SKM-1 (cell line): ENCODE measurements at regions not wholly inside any gene's neighbourhood (a gene's known extent, or its start where the extent isn't known, plus 50 kb on each side); places are given as distances from the start of the nearest gene placed in this dataset.

ENCODE experiments used
- DNase-seq: peaks from one replicate; lab custom pipeline; 2025; ENCODE audit not compliant: unreplicated experiment; lab: John Stamatoyannopoulos, UW

DNA sequence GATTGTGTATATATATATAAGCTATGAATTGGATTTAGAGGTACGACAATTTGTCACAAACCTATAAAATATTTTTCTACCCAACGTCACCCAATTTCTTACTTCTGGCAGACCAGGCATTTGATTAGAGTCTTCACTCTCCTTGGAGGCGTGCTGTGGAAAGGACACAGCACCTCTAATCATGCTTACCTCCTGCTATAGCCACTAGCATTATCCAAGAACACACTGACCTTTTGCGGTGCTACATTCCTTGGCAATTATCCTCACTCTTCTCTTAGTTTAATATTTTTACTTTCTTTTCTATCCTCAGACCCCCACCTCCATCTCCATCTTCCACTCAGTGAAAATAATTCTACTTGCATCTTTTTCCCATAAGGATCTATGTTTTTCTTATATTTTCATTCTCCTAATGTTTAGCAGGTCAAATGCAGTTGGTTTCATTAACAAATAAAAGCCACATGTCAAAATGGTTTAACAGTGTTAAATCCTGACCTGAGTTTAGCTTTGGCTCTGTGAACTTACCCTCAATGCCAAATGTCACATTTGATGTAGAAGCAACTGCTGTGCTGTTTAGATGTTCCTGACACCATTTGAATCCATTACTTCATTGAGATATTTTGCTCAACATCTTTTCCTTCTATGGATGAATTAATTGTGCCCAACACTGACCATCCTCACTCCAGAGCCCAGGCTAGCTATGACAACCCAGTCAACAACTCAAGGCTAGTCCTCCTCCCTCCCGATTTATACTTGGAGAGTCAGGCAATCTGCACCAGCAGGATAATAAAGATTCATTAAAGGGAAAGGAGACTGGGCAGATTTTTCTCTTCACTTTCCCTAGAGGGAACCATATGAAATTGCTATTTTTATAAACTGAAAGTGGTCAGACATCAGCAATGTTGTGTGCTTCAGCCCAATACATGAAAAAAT, 240.5 kb downstream of the MREG start:
- no peak for DNase-seq

DNA sequence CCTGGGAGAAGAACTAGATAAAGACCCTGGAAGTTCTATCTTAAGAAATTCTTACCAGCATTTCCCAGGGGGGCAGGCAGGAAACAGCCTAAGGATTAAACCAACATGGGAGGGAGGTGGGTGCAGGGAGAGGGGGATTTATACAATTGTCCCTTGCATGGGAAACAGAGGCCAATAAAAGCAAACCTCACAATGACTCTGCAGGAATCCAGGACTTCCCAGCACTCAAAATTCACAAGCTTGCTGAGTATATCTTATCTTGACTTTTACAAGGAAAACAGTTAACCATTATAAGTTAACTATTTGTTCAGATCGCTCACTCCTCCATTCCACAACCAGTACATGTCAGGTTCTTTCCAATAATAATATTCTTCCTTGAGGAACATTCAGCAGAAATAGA, 241.3 kb downstream of the MREG start:
- DNase-seq: no peak

DNA sequence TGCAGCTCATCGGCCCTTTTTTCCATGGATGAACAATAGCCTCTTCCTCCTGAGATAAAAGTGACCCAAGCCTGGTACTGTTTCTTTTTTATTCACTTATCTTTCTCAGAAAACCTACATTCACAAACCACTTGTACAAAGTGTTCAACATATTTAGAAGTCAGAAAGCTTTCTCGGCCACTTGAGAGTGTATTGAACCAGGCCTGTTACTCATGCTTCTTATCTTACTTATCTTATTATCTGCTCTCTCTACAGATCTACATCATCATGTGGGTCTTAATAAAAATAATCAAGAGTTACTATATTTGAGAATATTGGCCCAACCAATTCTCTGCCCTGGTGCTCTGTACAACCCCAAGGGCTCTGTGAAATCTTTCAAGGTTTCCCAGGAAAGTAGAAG, 242.1 kb downstream of the MREG start:
- DNase-seq: no peak

DNA sequence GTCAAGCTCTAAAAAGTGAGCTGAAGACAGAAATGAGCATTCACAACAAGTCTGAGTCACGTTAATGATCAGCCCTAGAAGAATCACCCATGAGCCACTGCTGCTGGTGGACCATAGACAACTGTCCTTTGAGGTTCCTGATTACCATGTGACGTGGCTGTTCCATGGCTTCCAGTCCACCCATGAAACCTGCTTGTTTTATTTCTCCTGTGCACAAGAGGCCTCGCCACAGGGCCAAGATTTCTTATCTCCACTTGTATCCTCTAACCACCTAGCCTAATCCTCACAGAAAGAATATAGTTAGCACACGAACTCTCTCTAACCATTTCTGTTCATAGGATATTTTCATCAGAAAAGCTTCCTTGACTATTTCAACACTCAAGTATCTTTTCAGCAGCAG, 242.7 kb downstream of the MREG start:
- no peak for DNase-seq

DNA sequence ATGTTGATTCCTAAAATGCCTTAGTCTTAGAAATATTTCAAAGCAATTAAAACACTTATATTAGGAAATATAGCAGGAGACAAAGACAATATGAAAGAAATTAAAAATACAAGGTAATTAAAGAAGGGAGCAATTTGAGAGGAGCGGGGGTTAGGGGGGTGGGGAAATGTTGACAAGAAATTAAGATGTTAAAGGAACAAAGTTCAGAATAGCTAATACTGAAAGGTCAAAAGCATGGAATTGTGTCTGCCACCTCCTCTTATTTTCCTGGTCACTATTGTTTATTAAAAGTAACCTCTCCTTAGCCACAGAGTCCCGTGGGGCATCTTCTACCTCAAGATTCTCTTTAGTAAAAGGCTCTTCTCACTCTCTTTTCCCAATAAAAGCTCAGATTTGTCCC, 244.1 kb downstream of the MREG start:
- no peak for DNase-seq

DNA sequence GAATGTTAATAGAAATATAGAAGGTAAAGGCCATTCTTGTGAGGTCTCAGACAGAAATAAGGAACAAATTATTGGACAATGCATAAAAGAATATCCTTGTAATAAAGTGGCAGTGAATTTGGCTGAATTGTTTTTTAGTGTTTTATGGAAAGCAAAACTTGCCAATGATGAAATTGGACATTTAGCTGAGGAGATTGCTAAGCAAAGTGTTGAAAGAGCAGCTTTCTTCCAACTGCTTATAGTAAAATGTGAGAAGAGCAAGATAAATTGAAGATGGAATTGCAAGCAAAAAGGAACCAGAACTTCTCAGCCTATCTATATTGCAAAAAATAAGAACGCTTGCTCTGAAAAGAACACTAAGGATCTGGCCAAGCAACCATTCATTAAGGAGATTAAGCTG, 245.7 kb downstream of the MREG start:
- no peak for DNase-seq

DNA sequence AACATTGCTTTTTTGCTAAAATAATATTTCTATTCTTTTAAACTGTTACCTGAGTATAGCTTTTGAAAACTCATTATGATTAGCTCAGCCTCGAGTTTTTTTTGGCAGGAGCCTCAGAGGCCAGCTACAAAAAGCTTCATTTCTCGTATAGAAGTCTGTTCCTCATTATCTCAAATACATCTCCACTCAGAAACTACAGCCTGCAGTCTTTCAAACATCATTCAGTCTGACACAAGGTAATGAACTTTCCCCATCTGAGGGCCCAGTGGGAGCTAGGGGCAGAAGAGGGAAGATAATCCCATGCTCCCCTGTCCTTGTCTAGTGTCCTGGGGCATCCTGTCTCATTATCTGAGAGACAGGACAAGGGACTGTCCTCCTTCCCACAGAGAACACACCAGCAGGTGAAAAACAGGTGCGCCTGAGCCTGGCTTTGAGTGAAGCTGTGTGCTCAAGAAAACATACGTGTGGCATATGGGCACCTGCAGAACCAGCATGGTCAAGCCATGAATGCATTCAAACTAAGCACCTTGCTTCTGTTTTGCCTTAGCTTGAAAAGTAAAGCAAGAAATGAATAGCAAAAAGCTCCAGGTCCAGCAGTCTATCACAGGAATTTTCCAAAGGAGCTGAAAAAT, 247.5 kb downstream of the MREG start:
- no peak for DNase-seq

DNA sequence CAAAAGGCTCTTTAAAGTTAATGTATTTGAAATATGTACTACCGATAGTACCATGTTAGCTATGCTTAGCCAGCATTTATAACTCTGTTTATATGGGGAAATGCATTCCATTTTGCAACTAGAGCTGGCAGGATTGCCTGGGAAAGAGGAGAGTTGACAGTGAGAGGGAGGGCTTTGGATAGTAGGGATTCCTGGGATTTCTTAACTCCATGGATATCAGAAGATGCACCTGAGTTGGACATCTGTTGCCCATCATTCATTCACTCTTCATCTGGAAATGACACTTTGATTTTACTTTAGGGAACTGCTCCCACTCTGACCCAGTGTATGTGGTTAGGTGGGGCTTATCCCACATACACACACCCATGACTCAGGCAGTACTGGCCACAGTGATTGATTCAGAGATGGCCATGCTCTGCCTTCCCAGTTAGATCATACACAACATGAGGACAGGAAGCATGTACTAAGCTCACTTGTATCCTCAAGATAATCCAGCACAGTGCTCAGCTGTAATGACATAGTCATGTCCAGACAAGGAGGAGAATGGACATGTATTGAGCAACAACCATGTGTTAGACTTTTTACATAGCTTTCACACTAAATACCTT, 248.8 kb downstream of the MREG start:
- no peak for DNase-seq

DNA sequence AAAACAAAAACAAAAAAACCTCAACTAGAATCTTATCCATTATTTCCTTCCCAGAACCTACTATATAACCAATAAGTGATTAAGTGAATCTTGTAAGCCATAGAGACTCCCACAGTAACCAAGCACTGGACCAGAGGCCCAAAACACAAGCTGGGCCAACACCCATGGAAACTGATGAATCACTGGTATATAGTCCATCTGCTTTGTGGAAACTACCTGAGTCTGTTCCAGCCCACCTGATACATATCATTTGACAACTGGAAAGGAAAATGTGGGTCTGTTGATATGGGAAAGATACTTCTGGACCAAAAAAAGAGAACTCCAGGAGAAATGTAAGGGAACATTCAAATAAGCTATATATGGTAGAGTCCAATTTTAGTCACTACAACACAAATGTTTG, 252.8 kb downstream of the MREG start:
- DNase-seq: no peak

DNA sequence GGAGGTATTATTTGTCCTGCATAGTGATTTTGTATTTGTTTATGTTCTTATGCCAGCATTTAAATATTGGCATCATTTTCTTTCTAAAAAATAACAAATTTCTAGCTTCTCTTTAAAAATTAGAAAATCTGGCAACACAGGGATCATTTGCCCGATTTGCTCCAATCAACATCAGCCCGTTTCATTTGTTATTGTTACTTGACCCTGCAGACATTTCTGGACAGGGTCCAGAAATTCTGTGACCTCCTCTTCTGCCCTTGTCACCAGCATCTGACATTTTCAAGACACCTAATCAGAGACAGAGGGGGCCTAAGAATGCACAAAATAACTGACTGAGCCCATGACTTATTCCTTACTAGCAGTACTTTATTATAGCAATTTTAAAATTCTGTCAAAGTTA, 253.3 kb downstream of the MREG start:
- DNase-seq: no peak

DNA sequence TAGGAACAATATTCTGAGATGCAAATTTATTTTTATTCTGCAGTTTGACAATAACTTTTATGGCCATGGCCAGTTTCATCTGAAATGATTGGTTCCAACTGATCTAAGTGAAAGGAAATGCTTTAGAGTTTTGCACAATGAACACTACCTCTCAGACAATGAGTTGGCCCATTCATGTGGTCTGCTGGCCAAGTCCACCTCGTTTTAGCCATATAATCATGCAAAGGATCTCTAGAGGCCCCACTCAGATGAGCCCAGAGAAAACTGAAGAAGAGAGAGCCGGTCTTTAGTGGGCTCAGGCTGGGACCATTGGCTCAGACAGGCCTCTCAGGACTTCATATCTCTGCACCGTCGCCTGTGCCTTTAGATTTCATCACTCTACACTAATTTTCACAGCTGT, 254.7 kb downstream of the MREG start:
- no peak for DNase-seq

DNA sequence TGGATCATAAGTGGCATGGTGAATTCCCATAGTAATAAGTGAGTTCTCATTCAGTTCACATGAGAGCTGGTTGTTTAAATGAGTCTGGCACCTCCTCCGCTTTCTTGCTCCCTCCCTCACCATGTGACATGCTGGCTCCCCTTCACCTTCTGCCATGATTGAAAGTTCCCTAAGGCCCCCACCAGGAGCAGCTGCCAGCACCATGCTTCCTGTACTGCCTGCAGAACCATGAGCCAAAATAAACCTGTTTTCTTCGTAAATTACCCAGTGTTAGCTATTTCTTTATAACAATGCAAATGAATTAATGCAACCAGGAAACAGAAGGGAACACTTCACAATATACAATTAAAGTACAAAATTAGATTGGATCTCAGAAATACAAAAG, 257.0 kb downstream of the MREG start:
- DNase-seq: no peak

DNA sequence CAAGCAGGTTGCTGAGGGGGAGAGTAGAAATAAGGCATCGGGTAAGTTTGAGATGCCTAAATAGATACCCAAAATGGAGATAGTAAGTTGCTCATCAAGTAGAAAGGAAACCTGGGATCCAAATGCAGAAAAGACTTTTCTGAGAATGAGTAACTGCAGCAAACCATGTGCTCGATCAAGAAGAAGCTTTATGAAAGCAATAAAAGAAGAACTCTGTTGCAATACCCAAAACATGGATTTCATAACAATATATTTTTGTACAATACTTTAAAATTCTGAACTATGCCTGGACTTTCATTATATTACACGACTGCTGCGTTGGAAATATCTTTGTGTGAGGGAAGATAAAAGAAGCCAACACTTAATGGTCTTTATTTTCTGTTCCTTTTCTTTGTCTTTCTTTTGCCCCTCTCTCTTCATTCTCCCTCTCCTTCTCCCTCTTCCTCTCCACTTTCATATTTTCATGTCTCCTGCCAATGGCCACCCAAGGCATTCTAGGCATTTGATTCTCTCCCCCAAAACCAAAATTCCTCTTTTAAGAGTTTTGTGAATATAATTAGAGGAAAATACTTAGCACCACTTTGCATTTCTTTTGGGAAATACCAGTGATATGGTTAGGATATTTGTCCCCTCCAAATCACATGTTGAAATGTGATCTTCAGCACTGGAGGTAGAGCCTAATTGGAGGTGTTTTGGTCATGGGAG, 257.6 kb downstream of the MREG start:
- DNase-seq: no peak

DNA sequence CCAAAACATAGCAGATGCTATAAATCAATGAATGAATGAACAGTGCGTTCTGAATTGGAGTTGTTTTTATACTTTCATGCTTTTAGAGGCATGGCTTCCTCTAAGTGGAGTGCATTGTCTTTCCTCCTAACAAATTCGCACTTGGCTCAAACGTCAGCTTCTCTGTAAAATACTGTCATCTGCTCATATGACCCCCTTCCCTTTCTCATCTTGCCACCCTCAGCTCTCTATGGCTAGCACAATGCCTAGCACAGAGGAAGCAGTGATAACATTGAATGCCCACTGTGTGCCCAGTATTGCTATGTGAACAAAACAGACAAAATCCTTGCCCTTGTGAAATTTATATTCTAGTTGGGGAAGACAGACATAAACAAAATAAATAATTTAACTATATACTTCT, 258.8 kb downstream of the MREG start:
- DNase-seq: no peak

DNA sequence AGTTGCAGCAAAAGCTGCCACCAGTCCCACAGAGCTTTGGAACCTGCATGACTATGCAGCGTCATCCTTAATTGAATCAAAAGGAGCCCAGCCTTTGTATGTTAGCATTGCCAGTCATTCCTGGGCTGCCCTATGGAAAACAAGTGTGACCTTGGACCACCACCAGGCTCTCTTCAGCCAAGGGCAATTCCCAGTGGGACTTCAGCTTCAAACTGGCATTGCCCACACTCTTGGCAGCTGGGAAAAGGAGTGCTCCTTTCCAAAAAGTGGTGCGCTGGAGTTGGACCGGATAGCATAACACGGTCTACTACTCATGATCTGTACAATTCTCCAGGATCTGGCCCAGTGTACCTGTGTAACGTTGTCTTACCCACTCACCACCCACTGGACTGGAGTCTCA, 259.5 kb downstream of the MREG start:
- DNase-seq: no peak

DNA sequence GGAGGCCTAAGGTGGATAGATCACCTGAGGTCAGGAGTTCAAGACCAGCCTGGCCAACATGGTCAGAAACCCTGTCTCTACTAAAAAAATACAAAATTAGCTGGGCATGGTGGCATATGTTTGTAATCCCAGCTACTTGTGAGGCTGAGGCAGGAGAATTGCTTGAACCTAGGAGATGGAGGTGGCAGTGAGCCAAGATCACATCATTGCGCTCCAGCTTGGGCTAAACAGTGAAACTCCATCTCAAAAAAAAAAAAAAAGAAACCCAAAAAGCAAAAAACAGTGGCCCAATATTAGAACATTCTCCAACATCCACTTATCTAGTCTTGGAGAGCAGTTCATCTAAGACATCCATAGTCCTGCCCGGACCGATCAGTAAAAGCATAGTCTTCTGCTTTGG, 260.4 kb downstream of the MREG start:
- DNase-seq: no peak

DNA sequence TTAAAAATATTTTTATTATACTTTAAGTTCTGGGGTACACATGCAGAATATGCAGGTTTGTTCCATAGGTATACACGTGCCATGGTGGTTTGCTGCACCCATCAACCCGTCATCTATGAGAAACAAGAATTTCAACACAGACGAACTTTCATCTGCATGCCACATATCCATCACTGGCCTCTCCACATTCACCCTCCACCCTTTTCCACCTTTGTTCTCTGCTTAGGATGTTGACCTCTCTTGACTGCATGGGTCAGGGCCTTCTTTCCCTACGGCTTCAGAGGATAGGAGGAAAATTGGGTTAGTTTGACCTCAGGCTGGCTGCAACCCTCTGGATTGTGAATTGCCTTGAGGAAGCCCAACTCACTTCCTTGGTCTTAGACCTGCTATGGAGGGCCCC, 260.9 kb downstream of the MREG start:
- no peak for DNase-seq

DNA sequence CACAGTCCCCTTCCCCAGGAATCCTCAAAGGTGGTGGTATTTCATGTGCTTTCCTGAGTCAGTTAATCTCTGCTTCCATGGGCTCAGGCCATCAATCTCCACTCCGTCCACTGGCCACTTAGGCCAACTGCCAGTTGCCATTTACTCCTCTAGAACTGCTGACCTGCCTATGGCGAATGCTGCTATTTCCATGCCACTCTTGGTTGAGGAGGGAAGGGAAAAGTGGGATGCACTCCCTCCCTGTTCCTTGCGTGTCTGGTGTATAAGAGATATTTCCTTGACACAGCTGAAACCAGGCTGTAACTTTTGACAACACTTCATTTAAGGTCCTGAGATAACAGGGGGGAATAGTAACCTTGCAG, 261.5 kb downstream of the MREG start:
- DNase-seq: no peak

DNA sequence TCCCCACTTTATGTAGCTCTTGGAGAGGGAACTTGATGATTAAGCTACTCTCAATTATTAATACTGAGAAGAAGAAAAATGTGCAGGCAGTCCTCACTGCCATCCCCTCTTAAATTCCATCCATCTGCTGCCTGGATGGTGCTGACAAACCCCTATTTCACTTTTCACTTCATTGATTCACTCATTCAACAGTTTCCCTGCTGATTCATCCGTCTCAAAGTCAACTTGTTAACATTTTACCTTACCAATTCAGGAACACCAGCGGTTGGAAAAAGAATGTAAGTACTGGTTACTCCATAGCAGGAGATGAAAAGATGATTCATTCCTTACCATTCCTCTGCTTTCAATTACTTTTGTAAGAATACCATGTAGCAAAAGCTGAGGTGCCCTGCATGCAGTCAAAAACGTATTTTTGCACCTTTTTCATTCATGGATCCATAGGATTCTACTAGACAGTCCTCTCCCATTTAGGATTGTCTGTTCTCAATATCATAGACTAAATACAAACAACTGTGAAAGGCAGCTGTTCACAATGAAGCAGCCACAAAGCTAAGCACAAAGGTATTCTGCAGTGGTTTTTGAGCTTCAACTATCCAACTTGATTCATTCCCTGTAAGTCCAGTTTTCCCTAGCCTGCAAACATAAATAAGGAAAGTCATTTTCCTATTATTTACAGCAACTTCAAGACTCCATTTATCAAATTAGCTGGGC, 262.0 kb downstream of the MREG start:
- no peak for DNase-seq

DNA sequence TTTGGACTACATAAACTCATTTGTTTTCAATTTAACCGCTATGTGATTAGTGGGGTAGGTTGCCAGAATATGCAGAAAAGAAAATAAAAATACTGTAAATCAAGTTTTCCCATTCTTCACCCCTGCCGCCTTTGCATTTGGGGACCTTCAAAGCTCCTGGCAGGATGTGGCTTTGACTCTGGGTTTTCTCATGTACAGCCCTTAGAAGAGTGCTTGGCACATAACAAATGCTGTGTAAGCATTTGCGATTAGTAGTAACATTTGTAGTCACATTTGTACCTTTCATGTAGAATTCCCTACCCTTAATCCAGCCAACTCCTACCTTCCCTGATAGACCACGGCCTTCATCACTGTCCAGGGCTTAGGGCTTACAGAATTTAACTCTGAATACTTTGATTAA, 262.6 kb downstream of the MREG start:
- no peak for DNase-seq
